ENCODE measurements at regions not wholly inside any gene's neighbourhood (a gene's known extent, or its start where the extent isn't known, plus 50 kb on each side); places are given as distances from the start of the nearest gene placed in this dataset.
"Not testable (repeated sequence)": the region's sequence is repeated elsewhere in the genome, so short reads cannot be mapped to it uniquely, and the experiment has no call there.

DNA sequence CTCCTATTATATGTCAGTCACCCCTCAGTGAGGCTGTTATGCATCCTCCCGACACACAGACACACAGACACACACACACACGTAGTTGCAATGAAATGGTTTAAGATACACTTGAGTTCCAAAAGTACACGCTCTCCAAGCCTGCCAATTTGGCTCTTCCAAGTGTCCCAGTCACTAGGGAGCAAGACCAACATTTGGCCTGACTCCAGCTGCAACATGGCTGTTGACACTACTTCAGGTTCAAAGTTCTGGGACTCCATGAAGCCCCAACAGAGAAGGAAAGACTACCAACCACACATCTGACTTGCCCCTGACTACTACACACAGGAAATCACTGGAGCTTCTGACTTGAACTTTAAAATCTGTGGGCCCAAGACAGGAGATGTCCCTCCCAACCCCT, 128.1 kb upstream of the KCNJ18 start:
- Mint-ChIP-seq H3K36me3 (no peaks in the 10 kb centered on the region), H3K4me3 (no peak overlapping the region), H3K4me1 (no peaks in the 10 kb centered on the region), H3K27me3 (peaks cover 2% of the 10 kb centered on the region), H3K27ac (no peak overlapping the region), H3K9me3 (peaks cover 3 to 4% (median 3%) of the 10 kb centered on the region in 3 donors)

DNA sequence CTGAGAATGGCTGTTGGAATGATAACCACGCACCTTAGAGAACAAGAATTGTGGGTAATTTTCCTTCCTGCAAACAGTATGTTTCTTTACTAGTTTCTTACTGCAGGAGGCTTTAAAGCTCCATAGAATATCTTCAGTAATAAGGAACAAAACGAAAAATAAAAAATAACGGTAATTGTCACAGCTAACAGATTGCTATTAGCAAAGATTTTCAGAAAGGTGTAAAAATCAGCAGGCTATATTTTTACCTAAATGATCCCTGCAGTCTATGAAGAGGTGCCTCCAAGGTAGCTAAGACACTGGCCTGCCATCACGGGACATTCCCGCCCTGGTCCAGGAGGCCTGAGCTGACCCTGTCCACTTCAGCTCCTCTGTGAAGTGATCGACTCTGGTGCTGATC, 127.6 kb upstream of the KCNJ18 start:
- not testable (repeated sequence) for H3K4me1 Mint-ChIP-seq, H3K36me3 Mint-ChIP-seq, H3K27ac Mint-ChIP-seq, H3K27me3 Mint-ChIP-seq, H3K4me3 Mint-ChIP-seq, H3K9me3 Mint-ChIP-seq

DNA sequence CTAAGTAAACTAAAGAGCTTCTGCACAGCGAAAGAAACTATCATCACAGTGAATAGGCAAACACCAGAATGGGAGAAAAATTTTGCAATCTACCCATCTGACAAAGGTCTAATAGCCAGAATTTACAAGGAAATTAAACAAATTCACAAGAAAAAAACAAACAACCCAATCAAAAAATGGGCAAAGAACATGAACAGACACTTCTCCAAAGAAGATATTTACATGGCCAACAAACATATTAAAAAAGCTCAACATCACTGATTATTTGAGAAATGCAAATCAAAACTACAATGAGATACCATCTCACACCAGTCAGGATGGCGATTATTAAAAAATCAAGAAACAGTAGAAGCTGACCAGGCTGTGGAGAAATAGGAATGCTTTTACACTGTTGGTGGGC, 121.9 kb upstream of the KCNJ18 start:
- not testable (repeated sequence) for H3K4me3 Mint-ChIP-seq, H3K36me3 Mint-ChIP-seq, H3K27me3 Mint-ChIP-seq, H3K4me1 Mint-ChIP-seq, H3K27ac Mint-ChIP-seq
- H3K9me3 Mint-ChIP-seq = peaks cover 5 to 11% (median 11%) of the 10 kb centered on the region in 3 donors

DNA sequence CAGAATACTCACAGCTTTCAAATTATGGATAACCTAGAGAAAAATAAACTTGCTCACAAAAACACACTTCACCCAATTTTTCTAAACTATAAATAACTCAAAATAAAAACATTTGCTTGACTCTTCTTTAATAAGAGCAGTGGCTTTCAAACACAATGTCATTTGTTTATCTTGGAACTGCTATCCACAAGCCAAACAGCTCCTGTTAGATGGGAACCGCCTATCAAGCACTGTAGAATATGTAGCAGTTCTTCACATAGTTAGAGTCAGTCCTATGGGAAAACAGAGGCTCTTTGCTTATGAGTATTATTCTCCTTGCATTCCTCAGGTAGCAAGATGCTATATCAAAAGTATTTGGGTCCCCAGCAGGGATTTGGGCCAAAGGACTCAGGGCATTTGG, 120.2 kb upstream of the KCNJ18 start:
- H3K4me3 Mint-ChIP-seq, H3K4me1 Mint-ChIP-seq, H3K27ac Mint-ChIP-seq, H3K27me3 Mint-ChIP-seq, H3K36me3 Mint-ChIP-seq: not testable (repeated sequence)
- H3K9me3 Mint-ChIP-seq = peaks cover 5 to 11% (median 11%) of the 10 kb centered on the region in 3 donors

DNA sequence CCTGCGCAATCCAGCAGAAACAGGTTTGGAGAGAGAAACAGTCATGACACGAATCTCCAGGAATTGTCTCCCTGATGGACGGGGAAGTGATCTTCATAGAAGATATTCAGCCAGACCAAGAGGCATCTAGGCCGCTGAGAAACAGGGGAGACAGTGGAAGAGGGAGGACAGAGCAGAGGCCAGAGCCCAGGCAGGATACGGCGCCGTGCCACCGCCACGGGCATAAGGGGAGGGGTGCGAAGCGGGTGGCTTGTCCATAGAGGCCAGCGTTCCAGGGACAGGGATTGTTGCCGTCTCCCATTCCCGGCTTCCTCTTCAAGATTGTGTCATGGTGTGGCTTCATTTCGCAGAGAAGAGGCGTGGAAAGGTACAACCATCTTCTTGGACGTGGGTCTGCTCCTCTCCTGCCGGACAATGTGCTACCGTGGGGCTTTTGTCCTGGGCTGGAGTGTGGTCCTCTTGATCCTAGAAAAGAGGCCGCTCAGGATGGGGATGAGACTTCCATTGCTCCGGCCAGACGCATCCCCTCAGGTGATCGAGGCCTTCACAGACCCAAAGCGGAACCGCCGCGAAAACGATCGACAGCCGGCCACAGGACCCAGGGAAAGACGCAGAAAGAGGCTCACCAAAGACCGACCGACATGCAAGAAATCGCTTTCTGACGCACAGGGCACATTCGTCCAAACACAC, 118.9 kb upstream of the KCNJ18 start:
- peak overlapping the region in 3 of 4 donors; percentile 23 to 69 (median 57) for H3K4me3 Mint-ChIP-seq
- H3K4me1 Mint-ChIP-seq = not testable (repeated sequence)

DNA sequence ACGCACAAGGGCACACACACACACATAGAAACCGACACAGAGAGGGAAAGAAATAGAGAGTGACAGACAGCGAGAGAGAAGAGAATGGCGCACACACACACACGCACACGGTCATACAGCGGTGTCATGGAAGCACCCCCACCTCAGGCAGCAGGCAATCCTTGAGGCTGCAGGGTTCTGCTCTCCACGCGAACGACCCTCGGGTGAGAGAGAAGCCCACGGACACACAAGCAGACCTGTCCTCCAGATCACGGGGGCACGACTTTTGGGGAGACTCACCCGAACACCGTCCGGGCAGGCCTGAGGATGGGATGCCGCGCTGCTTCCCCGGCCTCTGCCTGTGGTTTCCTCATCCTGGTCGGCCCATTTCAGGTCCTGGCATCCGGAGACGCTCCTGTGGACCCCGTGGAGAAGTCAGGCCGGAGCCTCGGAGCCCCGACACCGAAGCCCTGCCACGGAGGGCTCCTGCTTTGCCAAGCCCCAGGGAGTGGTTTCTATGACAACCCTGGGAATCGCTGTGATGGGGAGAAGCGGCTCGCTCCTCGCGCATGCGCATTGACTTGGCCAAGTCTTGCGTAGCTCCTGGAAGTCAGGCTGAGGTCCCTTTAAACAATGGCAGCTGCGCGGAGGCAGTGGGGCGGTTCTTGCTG, 118.2 kb upstream of the KCNJ18 start:
- peak overlapping the region in 1 of 3 donors; percentile 54 for H3K27ac Mint-ChIP-seq

More for the DNA sequence above, 118.9 kb upstream of the KCNJ18 start:
- H3K27ac Mint-ChIP-seq = peak overlapping the region in 1 of 3 donors; percentile 54
- H3K27me3 Mint-ChIP-seq, H3K36me3 Mint-ChIP-seq: not testable (repeated sequence)
- H3K9me3 Mint-ChIP-seq = peaks cover 5 to 11% (median 11%) of the 10 kb centered on the region in 3 donors

DNA sequence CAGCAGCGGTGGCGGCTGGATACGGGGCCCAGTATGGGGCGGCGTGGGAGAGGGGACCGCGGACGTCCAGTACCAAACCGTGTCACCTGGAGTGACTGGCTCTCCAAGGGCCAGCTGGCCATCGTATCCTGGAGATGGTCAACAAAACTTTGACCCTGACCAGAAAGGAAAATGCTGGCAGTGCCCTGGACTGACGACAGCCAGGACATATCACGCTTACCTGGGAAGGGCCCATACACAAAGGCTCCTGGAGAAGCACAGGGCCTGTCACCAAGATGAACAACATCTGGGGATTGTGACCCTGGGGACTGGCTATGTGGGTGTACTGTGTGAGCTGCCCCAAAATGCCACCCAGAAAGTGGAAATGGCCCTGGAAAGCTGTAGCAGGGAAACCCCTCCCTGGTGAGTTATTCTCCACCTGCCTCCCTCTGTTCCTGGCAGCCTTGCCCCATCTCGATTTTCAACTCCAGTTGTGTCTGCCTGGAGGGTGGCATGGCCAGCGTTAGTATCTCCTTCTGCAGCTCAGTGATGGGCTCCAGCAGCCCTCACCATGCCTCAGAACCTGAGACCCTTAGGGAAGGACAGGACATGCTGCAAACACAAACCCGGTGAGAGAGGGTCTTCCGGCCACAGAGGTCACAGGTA, 117.6 kb upstream of the KCNJ18 start:
- peak overlapping the region in 1 of 4 donors; percentile 69 for H3K4me3 Mint-ChIP-seq
- H3K27ac Mint-ChIP-seq, H3K4me1 Mint-ChIP-seq, H3K27me3 Mint-ChIP-seq, H3K9me3 Mint-ChIP-seq, H3K36me3 Mint-ChIP-seq: not testable (repeated sequence)

More for the DNA sequence above, 118.2 kb upstream of the KCNJ18 start:
- H3K36me3 Mint-ChIP-seq = peaks cover 2% of the 10 kb centered on the region
- no peaks in the 10 kb centered on the region for H3K4me1 Mint-ChIP-seq
- peak overlapping the region; percentile 51 to 69 (median 54) for H3K4me3 Mint-ChIP-seq
- no peaks in the 10 kb centered on the region for H3K27me3 Mint-ChIP-seq
- H3K9me3 Mint-ChIP-seq = peaks cover 5 to 11% (median 11%) of the 10 kb centered on the region in 3 donors

DNA sequence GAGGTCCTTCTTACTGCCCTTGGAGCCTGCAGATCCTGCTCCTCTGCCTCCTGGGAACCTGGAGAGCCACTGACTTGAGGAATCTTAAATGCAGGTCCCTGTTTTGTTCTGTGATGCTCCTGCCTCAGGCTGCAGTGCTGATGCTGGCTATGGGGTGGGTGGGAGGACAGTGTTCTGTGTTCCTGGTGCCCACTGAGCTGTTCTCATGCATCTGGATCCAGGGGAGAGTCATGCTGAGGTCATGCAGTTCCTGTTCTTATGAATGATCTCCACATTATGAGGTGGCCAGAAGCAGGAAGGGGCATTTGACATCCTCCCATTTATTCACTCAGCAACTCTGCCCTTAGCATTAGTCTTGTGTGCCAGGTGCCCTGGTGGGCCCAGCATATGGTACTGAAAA, 113.5 kb upstream of the KCNJ18 start:
- not testable (repeated sequence) for H3K4me1 Mint-ChIP-seq

DNA sequence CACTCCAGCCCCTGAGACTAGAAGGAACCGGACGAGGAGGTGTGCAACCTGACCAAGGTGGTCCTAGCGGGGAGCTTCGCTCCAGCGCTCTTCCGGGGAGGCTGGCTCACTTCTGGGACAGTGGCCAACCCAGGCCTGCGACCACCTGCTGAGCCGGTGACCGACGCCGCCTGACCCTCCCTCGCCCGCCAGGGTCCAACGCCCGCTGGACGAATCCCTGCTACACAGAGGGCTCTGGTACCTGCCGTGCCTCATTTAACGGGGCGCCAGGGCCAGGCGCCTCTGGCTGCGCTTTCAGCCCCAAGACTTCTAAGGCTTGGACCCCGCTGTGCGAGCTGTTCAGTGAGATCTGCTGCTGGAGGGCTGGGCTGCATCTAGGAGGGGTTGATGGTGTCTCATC, 99.5 kb upstream of the KCNJ18 start:
- Mint-ChIP-seq H3K4me3 (no peak overlapping the region), H3K36me3 (no peaks in the 10 kb centered on the region), H3K4me1 (no peaks in the 10 kb centered on the region), H3K9me3 (no peaks in the 10 kb centered on the region), H3K27me3 (peaks cover 5% of the 10 kb centered on the region), H3K27ac (no peak overlapping the region)

More for the DNA sequence above, 113.5 kb upstream of the KCNJ18 start:
- H3K36me3 Mint-ChIP-seq, H3K9me3 Mint-ChIP-seq, H3K4me3 Mint-ChIP-seq, H3K27ac Mint-ChIP-seq, H3K27me3 Mint-ChIP-seq: not testable (repeated sequence)

DNA sequence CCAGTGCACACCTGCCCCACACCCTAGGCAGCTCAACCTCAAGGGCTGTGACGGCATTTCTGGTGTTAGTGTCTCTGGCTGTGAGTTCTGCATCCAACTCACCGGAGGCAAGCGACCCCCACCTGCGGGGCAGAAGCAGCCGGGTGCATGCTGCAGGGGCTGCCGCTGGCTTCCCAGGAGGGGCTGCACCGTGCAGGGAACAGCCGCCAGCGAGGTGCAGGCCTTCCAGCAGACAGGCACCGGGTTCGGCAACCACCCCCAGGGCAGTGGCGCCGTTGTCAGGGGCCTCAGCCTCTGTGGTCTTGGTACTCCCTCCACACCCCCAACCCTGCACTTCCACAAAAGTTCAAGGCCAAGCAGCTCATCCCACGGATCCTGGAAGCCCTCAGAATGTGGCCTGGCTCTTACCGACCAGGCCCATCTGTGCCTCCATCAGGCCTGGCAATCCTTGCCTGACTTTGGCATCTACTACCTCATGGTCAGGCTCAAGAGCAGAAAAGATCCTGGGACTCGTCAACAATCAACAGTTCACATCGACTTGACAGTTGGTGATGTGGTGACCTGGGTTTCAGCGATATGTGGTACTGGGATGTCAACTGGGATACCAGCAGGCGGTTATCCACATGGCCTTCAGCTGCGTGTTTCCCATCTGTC, 98.7 kb upstream of the KCNJ18 start:
- not testable (repeated sequence) for H3K36me3 Mint-ChIP-seq, H3K4me3 Mint-ChIP-seq, H3K9me3 Mint-ChIP-seq, H3K27me3 Mint-ChIP-seq, H3K4me1 Mint-ChIP-seq
- peak overlapping the region in 1 of 3 donors; percentile 19 for H3K27ac Mint-ChIP-seq

DNA sequence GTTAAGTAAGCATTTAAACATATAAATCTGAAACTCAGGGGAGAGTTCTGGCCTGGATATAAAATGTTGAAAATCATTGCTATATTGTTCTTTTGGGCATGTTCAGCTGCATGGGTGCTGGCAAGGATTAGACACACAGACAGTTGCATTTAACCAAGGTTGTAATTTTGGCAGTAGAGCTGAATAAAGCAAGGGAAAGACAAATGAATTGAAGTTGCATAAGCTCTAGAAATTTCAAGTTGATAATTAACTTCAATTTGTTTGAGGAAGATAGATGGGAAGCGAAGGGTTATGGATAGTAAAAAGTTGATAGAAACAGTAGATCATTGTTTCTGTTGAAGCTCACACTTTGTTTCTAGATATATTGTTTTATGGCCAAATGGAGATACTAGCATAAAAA, 97.2 kb upstream of the KCNJ18 start:
- H3K4me1 Mint-ChIP-seq = no peaks in the 10 kb centered on the region
- H3K27me3 Mint-ChIP-seq = peaks cover 6% of the 10 kb centered on the region
- H3K4me3 Mint-ChIP-seq = no peak overlapping the region
- H3K36me3 Mint-ChIP-seq = no peaks in the 10 kb centered on the region
- H3K27ac Mint-ChIP-seq = no peak overlapping the region
- no peaks in the 10 kb centered on the region for H3K9me3 Mint-ChIP-seq

DNA sequence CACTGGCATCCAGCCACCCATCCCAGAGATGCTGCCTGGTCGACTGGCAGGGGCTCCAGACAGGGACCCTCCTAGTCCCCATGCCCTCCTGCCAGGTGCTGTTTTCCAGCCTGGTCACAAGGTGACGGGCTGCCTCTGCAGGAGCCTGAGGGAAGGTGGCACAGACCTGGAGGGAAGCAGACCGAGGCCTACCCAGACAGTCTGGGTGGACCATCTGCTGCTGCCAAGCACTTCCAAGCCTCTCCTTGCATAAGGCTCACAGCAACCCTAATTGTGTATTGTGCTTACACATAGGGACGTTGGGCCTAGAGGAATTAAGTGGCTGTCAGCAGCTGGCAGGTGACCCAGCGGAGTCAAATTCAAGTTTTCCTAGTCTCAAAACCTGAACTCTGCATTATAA, 90.1 kb upstream of the KCNJ18 start:
- H3K27ac Mint-ChIP-seq = no peak overlapping the region

DNA sequence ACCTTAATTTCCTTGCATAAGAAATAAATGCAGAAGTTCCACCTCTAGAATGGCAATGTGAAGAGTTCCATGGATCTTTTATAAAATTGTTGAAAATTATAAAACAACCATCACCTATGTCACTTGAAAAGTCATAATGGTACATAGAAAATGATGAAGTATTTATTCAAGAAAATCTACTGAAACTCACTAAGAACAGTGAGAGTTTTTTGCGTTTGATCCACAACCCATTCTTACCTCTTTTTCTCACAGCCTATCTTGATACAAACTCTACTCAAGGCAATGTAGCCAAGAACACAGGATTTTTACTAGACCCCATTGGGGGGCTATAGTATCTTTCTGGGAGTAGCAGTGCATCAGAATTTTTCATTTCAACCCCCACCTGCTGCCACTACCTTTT, 89.0 kb upstream of the KCNJ18 start:
- H3K9me3 Mint-ChIP-seq, H3K4me1 Mint-ChIP-seq, H3K36me3 Mint-ChIP-seq, H3K27me3 Mint-ChIP-seq, H3K27ac Mint-ChIP-seq, H3K4me3 Mint-ChIP-seq: not testable (repeated sequence)

More for the DNA sequence above, 90.1 kb upstream of the KCNJ18 start:
- peaks cover 6% of the 10 kb centered on the region for H3K27me3 Mint-ChIP-seq
- H3K4me3 Mint-ChIP-seq = no peak overlapping the region
- H3K9me3 Mint-ChIP-seq = no peaks in the 10 kb centered on the region
- H3K4me1 Mint-ChIP-seq = no peaks in the 10 kb centered on the region
- peaks cover 2% of the 10 kb centered on the region for H3K36me3 Mint-ChIP-seq

DNA sequence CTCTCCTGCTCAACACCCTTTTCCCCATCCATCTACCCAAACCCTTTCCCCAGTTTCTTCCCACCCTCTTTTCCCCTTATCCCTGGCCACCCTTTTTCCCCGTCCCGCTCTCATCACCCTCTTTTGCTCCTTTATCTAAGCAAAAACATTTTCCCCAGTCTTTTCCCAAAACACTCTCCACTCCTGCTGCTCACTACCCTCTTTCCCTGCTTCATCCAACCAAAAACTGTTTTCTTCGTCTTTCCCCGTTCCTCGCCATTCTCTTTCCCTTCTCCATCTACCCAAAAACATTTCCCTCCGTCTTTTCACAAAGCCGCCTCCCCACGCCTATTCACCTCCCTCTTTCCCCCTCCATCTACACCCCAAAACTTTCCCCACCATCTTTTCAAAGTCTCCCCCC, 80.9 kb upstream of the KCNJ18 start:
- not testable (repeated sequence) for H3K27ac Mint-ChIP-seq, H3K9me3 Mint-ChIP-seq, H3K4me1 Mint-ChIP-seq, H3K36me3 Mint-ChIP-seq, H3K4me3 Mint-ChIP-seq, H3K27me3 Mint-ChIP-seq

DNA sequence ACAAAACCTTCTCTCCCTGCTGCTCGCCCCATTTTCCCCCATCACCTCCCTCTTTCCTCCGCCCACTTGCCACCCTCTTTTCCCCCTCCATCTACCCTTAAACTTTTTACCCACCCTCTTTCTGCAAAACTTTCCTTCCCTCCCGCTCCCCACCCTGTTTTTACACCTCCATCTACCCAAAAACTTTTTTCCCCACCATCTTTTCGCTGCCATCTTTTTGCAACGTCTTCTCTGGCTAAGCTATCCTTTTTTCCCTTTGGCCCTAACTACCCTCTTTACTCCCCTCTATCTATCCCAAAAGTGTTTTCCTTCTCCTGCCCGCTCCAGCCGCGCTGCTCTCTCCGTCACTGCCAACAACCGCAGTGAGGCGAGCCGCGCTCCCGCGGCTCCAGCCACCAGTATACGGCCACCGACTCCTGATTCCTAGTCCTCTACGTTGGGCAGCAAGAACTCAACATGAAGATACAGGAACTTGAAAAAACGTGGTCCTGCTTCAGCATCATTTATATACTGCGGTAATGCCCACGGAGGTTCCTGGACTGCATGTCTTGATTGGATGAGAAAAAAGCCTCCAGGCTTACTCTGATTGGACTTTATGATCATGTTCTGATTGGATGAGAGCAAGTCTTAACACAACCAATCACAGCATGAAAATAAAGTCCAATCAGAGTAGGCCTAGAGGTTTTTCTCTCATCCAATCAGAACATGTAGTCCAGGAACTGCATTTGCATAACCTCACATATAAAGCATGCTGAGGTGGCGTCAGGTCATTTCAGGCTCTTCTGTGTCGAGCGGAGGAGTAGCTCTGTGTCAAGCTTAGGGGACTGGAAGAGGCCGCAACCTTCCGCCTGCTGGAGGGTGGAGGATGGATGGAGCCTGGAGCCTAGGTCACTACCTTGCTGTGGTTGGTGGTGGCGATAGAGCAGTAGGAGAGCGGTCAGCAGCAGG, 79.9 kb upstream of the KCNJ18 start:
- H3K4me1 Mint-ChIP-seq, H3K9me3 Mint-ChIP-seq, H3K27me3 Mint-ChIP-seq, H3K4me3 Mint-ChIP-seq, H3K36me3 Mint-ChIP-seq: not testable (repeated sequence)
- H3K27ac Mint-ChIP-seq = peak overlapping the region in 1 of 3 donors; percentile 9

Data from IgD-negative memory B cell (primary cell).